Activated CD4-positive, CD25-positive, alpha-beta regulatory T cell treated with anti-CD3 and anti-CD28 coated beads, Interleukin-2, amount 50 U/mL, for 24 hours (primary cell): ENCODE measurements at regions not wholly inside any gene's neighbourhood (a gene's known extent, or its start where the extent isn't known, plus 50 kb on each side); places are given as distances from the start of the nearest gene placed in this dataset.

ENCODE experiments used
- ATAC-seq, 2 donors: fragments of 150-1000 bp; cut with Tn5 transposase; one replicate each; pipeline ENCODE4 v1.10.0; 2021; ENCODE audit warnings: mild to moderate bottlenecking in 1 of 2, moderate library complexity in 1 of 2

- ATAC-seq: no peak
These were observed 154.6 kb upstream of the RPS6KA3 start for GRCh38 chrX:20421275-20421674.

- no peak for ATAC-seq
These were observed 153.3 kb upstream of the RPS6KA3 start for GRCh38 chrX:20420058-20420457.

GRCh38 chrX:20418379-20419150 lies 151.9 kb upstream of the RPS6KA3 start:
- peak; percentile 13 to 38 for ATAC-seq

- ATAC-seq: peak; percentile 12 to 30
These were observed 148.2 kb upstream of the RPS6KA3 start for GRCh38 chrX:20414762-20415445.

- peak in 1 of 2 donors; percentile 19 for ATAC-seq
These were observed 147.4 kb upstream of the RPS6KA3 start for GRCh38 chrX:20414066-20414465.

GRCh38 chrX:20412871-20413486 lies 146.3 kb upstream of the RPS6KA3 start:
- peak; percentile 73 to 74 for ATAC-seq

- ATAC-seq: no peak
These were observed 143.8 kb upstream of the RPS6KA3 start for GRCh38 chrX:20410540-20410939.

GRCh38 chrX:20409991-20410390 lies 143.3 kb upstream of the RPS6KA3 start:
- no peak for ATAC-seq

GRCh38 chrX:20402956-20403355 lies 136.2 kb upstream of the RPS6KA3 start:
- no peak for ATAC-seq

GRCh38 chrX:20399728-20400414 lies 133.2 kb upstream of the RPS6KA3 start:
- ATAC-seq: peak; percentile 68 to 73

- ATAC-seq: no peak
These were observed 130.9 kb upstream of the RPS6KA3 start for GRCh38 chrX:20397587-20397986.

- no peak for ATAC-seq
These were observed 127.7 kb upstream of the RPS6KA3 start for GRCh38 chrX:20394451-20394850.

GRCh38 chrX:20393944-20394343 lies 127.2 kb upstream of the RPS6KA3 start:
- ATAC-seq: no peak

- no peak for ATAC-seq
These were observed 121.9 kb upstream of the RPS6KA3 start for GRCh38 chrX:20388594-20388993.

GRCh38 chrX:20383477-20383876 lies 116.8 kb upstream of the RPS6KA3 start:
- no peak for ATAC-seq

- ATAC-seq: peak; percentile 44 to 50
These were observed 116.0 kb upstream of the RPS6KA3 start for GRCh38 chrX:20382518-20383297.

- no peak for ATAC-seq
These were observed 115.4 kb upstream of the RPS6KA3 start for GRCh38 chrX:20382082-20382481.

GRCh38 chrX:20378233-20378920 lies 111.7 kb upstream of the RPS6KA3 start:
- ATAC-seq: peak; percentile 72 to 80

- ATAC-seq: no peak
These were observed 108.3 kb upstream of the RPS6KA3 start for GRCh38 chrX:20374900-20375438.

- no peak for ATAC-seq
These were observed 107.7 kb upstream of the RPS6KA3 start for GRCh38 chrX:20374450-20374849.

GRCh38 chrX:20373063-20373462 lies 106.4 kb upstream of the RPS6KA3 start:
- no peak for ATAC-seq
